PC-3 (cell line): ENCODE measurements at regions not wholly inside any gene's neighbourhood (a gene's known extent, or its start where the extent isn't known, plus 50 kb on each side); places are given as distances from the start of the nearest gene placed in this dataset.

Experiments
- ATAC-seq: fragments of 200-7000 bp; cut with Tn5 transposase; 2 replicates; pipeline ENCODE4 v1.9.1; 2020; ENCODE audit warnings: mild to moderate bottlenecking, moderate library complexity
- BruUV-seq: library from RNA; stranded (reverse); fragments of 400-500 nt; replicated peaks from 2 replicates; lab custom pipeline; 2021; lab: Mats Ljungman, UMichigan
- CTCF ChIA-PET: fragments of 300-600 bp; sonication (Branson Sonifier 250); formaldehyde crosslinking; loops from one replicate; lab custom pipeline; 2022; ENCODE audit warnings: antibody characterized with exemption; lab: Charles Lee
- POLR2A ChIA-PET: fragments of 300-600 bp; sonication (Branson Sonifier 250); formaldehyde crosslinking; loops from one replicate; lab custom pipeline; 2022; ENCODE audit warnings: antibody characterized with exemption; ENCODE audit not compliant: unreplicated experiment; lab: Charles Lee
- DNase-seq: peaks from one replicate; pipeline ENCODE4 v3.0.0-alpha.2; 2015
- H2AFZ ChIP-seq: fragments of 300-600 bp; sonication (generic); 2 replicates; pipeline ENCODE4 v1.6.0; 2016; ENCODE audit warnings: antibody characterized with exemption, low read length
- H3F3A ChIP-seq: fragments of 300-600 bp; sonication (generic); one replicate; pipeline ENCODE4 v1.6.0; 2017; ENCODE audit warnings: antibody characterized with exemption, low read length, control low read depth, mild to moderate bottlenecking; ENCODE audit not compliant: unreplicated experiment
- H3K27ac ChIP-seq: fragments of 300-600 bp; sonication (generic); 2 replicates; pipeline ENCODE4 v1.5.1; 2016; ENCODE audit warnings: mild to moderate bottlenecking, low read length
- H3K27me3 ChIP-seq: fragments of 300-600 bp; sonication (generic); 2 replicates; pipeline ENCODE4 v1.6.1; 2016; ENCODE audit warnings: low read length, mixed read lengths
- H3K36me3 ChIP-seq: fragments of 300-600 bp; sonication (generic); 2 replicates; pipeline ENCODE4 v1.6.1; 2016; ENCODE audit warnings: low read depth, mixed run types, low read length, mixed read lengths
- H3K4me1 ChIP-seq: fragments of 300-600 bp; sonication (generic); 2 replicates; pipeline ENCODE4 v1.5.1; 2016; ENCODE audit warnings: low read length; ENCODE audit not compliant: insufficient read depth
- H3K4me2 ChIP-seq: fragments of 300-600 bp; sonication (generic); 2 replicates; pipeline ENCODE4 v1.6.0; 2016; ENCODE audit warnings: low read length
- H3K4me3 ChIP-seq: fragments of 300-600 bp; sonication (generic); 2 replicates; pipeline ENCODE4 v1.5.1; 2016; ENCODE audit warnings: mild to moderate bottlenecking, low read length, mixed read lengths
- H3K79me2 ChIP-seq: fragments of 300-600 bp; sonication (generic); 2 replicates; pipeline ENCODE4 v1.6.1; 2017; ENCODE audit warnings: low read length, mixed read lengths
- H3K9ac ChIP-seq: fragments of 300-600 bp; sonication (generic); 2 replicates; pipeline ENCODE4 v1.6.0; 2016; ENCODE audit warnings: mild to moderate bottlenecking, low read length
- H3K9me2 ChIP-seq: fragments of 300-600 bp; sonication (generic); replicated peaks from 2 replicates; pipeline ENCODE4 v1.6.1; 2016; ENCODE audit warnings: mixed run types, low read length, mixed read lengths
- H3K9me3 ChIP-seq: fragments of 300-600 bp; sonication (generic); 2 replicates; pipeline ENCODE4 v1.6.1; 2016; ENCODE audit warnings: low read length, mixed read lengths
- H4K20me1 ChIP-seq: fragments of 300-600 bp; sonication (generic); 2 replicates; pipeline ENCODE4 v1.6.1; 2016; ENCODE audit warnings: low read length, mixed read lengths
- EZH2 ChIP-seq: fragments of 300-600 bp; sonication (generic); IDR thresholded peaks from one replicate; pipeline ENCODE4 v1.6.1; 2017; ENCODE audit warnings: antibody characterized with exemption, mild to moderate bottlenecking, low read length; ENCODE audit not compliant: unreplicated experiment
- EZH2phosphoT487 ChIP-seq: fragments of 300-600 bp; sonication (generic); IDR thresholded peaks from 2 replicates; pipeline ENCODE4 v1.6.1; 2018; ENCODE audit warnings: mild to moderate bottlenecking, antibody characterized with exemption, low read length, borderline replicate concordance
- intact Hi-C: fragments of 100-400 bp; cut with micrococcal nuclease; formaldehyde crosslinking; loops from 2 replicates; pipeline ENCODE4 v1.9.0; 2023
- TF ChIP-seq, protein P1 (sequence below): fragments of 300-600 bp; sonication (generic); conservative IDR thresholded peaks from 2 replicates; pipeline ENCODE4 v1.5.1; 2017; ENCODE audit warnings: antibody characterized with exemption, low read depth, mild to moderate bottlenecking, low read length

DNA sequence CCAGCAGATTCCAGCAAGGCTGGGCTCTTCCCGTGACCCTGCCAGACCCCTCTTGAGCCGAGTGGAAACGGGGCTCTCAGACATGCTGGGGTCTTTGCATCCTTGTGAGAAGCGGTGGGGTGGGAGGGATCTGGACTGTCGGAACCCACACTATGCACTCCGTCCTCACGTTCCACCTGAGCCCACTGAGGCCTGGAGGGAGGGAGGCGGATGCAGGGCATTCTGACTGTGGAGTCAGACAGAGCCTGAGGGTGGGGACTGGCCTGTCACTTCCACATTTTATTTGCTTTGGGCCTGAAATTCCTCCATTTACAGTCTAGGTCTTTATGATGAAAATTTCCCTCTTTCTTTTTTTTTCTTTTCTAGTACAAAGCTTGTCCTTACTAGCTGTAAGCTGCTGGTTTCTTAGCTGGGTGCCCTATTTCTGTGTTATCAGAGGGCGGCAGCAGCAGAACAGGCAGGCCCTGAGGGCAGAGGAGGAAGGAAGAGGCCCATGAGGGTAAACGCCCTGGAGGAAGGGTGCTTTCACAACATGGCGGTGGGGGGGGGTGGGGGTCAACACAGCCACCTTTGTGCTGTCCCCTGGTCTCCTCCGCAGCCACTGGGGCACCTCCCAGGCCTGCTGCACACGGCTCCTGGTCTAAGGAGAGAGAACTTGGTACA, 373.5 kb upstream of the MYT1L start:
- CTCF ChIA-PET: no interaction called here
- no TSS peak for BruUV-seq

DNA sequence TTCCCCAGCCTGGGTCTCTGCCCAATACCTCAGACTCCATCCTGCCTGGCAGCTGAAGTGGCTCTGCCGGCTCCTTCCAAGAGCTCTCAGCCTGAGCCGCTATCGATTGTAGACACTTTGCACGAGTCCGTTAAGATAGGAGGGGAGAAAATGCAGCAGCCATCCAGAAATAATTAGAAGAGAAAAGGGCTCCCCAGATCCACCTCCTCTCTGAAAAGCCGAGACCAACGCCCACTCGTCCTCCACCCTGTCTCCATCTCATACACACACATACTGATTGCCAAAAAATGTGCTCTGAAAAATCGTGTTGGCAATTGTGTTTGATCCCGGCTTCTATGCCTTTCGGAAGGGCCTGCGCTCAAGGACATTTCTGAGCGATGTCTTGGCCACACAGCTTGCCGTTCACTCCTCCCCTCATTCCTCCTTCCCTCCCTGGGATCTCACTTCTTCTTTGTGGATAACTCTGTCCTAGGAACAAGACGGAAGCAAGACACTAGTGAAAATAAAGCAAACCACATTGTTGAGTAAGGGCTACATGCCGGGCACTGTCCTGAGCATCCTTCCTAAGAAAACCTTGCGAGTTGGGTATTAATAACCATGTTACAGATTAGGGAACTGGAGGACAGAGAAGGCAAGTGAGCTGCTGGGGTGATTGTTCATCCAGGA, 372.8 kb upstream of the MYT1L start:
- ChIA-PET CTCF (no interaction called here), POLR2A (no interaction called here)
- Histone ChIP-seq H3K4me2 (no peak overlapping the region), H3K9me3 (no peaks in the 10 kb centered on the region), H3K4me3 (no peak overlapping the region), H2AFZ (no peak overlapping the region), H3K9ac (no peak overlapping the region), H3K79me2 (no peaks in the 10 kb centered on the region), H3F3A (no peaks in the 10 kb centered on the region), H4K20me1 (no peaks in the 10 kb centered on the region), H3K9me2 (no peaks in the 10 kb centered on the region), H3K27me3 (peaks cover 82% of the 10 kb centered on the region), H3K36me3 (no peaks in the 10 kb centered on the region), H3K4me1 (no peaks in the 10 kb centered on the region), H3K27ac (no peak overlapping the region)
- ATAC-seq: no peak
- intact Hi-C loops: no loop called here
- no peak for TF ChIP-seq EZH2
- no peak for DNase-seq
- BruUV-seq: no TSS peak

More for the DNA sequence above, 373.5 kb upstream of the MYT1L start:
- Histone ChIP-seq H3K4me1 (no peaks in the 10 kb centered on the region), H3K36me3 (no peaks in the 10 kb centered on the region), H3K9me3 (no peaks in the 10 kb centered on the region), H3K9me2 (no peaks in the 10 kb centered on the region), H3K79me2 (no peaks in the 10 kb centered on the region), H3K27ac (no peak overlapping the region), H2AFZ (no peak overlapping the region), H3F3A (no peaks in the 10 kb centered on the region), H3K9ac (no peak overlapping the region), H3K27me3 (peaks cover 89% of the 10 kb centered on the region), H4K20me1 (no peaks in the 10 kb centered on the region), H3K4me2 (no peak overlapping the region), H3K4me3 (no peak overlapping the region)
- DNase-seq (no peak), ATAC-seq (no peak)
- POLR2A ChIA-PET: no interaction called here
- intact Hi-C loops: no loop called here
- TF ChIP-seq EZH2phosphoT487 (no peak), EZH2 (no peak)
- TF ChIP-seq, protein P1, sequence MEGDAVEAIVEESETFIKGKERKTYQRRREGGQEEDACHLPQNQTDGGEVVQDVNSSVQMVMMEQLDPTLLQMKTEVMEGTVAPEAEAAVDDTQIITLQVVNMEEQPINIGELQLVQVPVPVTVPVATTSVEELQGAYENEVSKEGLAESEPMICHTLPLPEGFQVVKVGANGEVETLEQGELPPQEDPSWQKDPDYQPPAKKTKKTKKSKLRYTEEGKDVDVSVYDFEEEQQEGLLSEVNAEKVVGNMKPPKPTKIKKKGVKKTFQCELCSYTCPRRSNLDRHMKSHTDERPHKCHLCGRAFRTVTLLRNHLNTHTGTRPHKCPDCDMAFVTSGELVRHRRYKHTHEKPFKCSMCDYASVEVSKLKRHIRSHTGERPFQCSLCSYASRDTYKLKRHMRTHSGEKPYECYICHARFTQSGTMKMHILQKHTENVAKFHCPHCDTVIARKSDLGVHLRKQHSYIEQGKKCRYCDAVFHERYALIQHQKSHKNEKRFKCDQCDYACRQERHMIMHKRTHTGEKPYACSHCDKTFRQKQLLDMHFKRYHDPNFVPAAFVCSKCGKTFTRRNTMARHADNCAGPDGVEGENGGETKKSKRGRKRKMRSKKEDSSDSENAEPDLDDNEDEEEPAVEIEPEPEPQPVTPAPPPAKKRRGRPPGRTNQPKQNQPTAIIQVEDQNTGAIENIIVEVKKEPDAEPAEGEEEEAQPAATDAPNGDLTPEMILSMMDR: no peak

DNA sequence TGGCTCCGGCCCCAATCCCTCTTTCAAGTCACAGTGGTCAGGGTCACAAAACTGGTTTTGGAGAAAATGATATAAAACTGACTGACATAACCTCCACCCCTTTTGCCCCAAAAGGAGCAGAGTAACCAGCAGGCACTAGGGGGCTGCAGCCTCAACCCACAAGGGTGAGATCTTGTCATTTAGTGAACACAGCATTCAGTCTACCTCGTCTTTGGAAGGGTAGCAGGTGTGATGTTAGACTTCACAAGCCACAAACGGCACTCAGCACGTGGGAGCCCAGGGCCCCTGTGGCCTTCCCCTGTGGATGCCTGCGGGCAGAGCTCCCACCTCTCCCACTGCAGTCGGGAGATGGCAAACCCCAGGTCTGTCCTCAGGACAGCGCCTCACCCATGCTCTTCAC, 372.1 kb upstream of the MYT1L start:
- ATAC-seq: no peak
- H3K27me3 ChIP-seq: peaks cover 78% of the 10 kb centered on the region
- H3K9me2 ChIP-seq: no peaks in the 10 kb centered on the region
- H3K4me2 ChIP-seq: no peak overlapping the region
- DNase-seq: no peak
- H3K9me3 ChIP-seq: no peaks in the 10 kb centered on the region
- H2AFZ ChIP-seq: no peak overlapping the region
- no peak for TF ChIP-seq EZH2phosphoT487
- TF ChIP-seq, protein P1: no peak
- TF ChIP-seq EZH2: no peak
- no TSS peak for BruUV-seq
- no peak overlapping the region for H3K4me3 ChIP-seq
- H3K27ac ChIP-seq: no peak overlapping the region
- no peak overlapping the region for H3K9ac ChIP-seq
- no peaks in the 10 kb centered on the region for H3K36me3 ChIP-seq
- POLR2A ChIA-PET: no interaction called here
- no peaks in the 10 kb centered on the region for H4K20me1 ChIP-seq
- no peaks in the 10 kb centered on the region for H3K79me2 ChIP-seq
- H3F3A ChIP-seq: no peaks in the 10 kb centered on the region
- CTCF ChIA-PET: no interaction called here
- H3K4me1 ChIP-seq: no peaks in the 10 kb centered on the region
- intact Hi-C loops: no loop called here
